ENCODE measurements at regions not wholly inside any gene's neighbourhood (a gene's known extent, or its start where the extent isn't known, plus 50 kb on each side); places are given as distances from the start of the nearest gene placed in this dataset.

DNA sequence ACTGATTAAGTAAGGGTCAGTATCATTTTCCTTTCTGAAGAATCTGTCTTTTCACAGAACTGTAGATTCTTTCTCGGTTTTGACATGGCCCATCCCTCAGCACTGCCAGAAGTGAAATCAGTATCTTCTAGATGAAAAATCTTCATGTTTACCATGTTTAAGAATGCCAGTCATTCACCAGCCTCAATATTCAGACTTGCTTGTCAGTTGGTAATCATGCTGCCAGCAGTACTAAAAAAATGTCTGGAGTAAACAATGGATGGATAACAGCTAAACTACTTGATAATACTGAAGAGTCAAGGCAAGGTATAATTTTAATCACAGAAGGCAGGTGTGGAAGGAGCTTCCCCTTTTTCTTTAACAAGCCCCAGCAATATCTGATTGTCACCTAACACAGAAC, 306.8 kb upstream of the DMAC1 start:
- Histone ChIP-seq H3K27ac (no peak overlapping the region), H3F3A (ENCODE audit: insufficient read depth) (no peaks in the 10 kb centered on the region), H3K4me2 (ENCODE audit: unreplicated experiment) (no peak overlapping the region), H3K9me2 (ENCODE audit: insufficient read depth) (no peaks in the 10 kb centered on the region), H3K4me1 (ENCODE audit: insufficient read depth) (no peaks in the 10 kb centered on the region), H3K79me2 (ENCODE audit: insufficient read depth) (no peaks in the 10 kb centered on the region), H3K4me3 (no peak overlapping the region), H3K27me3 (replicated peaks; ENCODE audit: insufficient read depth) (no peaks in the 10 kb centered on the region), H3K9me3 (ENCODE audit: low read depth) (peaks cover 3% of the 10 kb centered on the region), H3K36me3 (ENCODE audit: low read depth) (no peaks in the 10 kb centered on the region), H4K20me1 (ENCODE audit: insufficient read depth) (no peaks in the 10 kb centered on the region), H3K9ac (no peak overlapping the region), H2AFZ (no peak overlapping the region)
- 3 to 10% methylated on average over 1 of the region's 1 CpG for WGBS, 2 experiments (ENCODE audit: low coverage in 1 of 2, low lambda C conversion rate in 2 of 2, missing lambda C conversion rate in 2 of 2)
- in situ Hi-C loops (cut with MboI): no loop called here
- TF ChIP-seq EZH2phosphoT487 (IDR thresholded peaks at IDR 0.05; ENCODE audit: insufficient read depth, low read depth) (no peak), EZH2 (IDR thresholded peaks at IDR 0.05; ENCODE audit: insufficient read depth, poor library complexity, severe bottlenecking) (no peak)
- DNase-seq: no peak

- Histone ChIP-seq H2AFZ (no peak overlapping the region), H3K4me2 (ENCODE audit: unreplicated experiment) (no peak overlapping the region), H3K36me3 (ENCODE audit: low read depth) (no peaks in the 10 kb centered on the region), H3K9me2 (ENCODE audit: insufficient read depth) (no peaks in the 10 kb centered on the region), H4K20me1 (ENCODE audit: insufficient read depth) (no peaks in the 10 kb centered on the region), H3K4me1 (ENCODE audit: insufficient read depth) (no peaks in the 10 kb centered on the region), H3K4me3 (no peak overlapping the region), H3F3A (ENCODE audit: insufficient read depth) (no peaks in the 10 kb centered on the region), H3K79me2 (ENCODE audit: insufficient read depth) (no peaks in the 10 kb centered on the region), H3K27ac (no peak overlapping the region), H3K27me3 (replicated peaks; ENCODE audit: insufficient read depth) (no peaks in the 10 kb centered on the region), H3K9ac (no peak overlapping the region), H3K9me3 (ENCODE audit: low read depth) (peaks cover 2% of the 10 kb centered on the region)
- DNase-seq: no peak
- in situ Hi-C loops (cut with MboI): no loop called here
- 0 to 3% methylated on average over 2 of the region's 2 CpGs for WGBS, 2 experiments (ENCODE audit: low coverage in 1 of 2, low lambda C conversion rate in 2 of 2, missing lambda C conversion rate in 2 of 2)
- TF ChIP-seq EZH2phosphoT487 (IDR thresholded peaks at IDR 0.05; ENCODE audit: insufficient read depth, low read depth) (no peak), EZH2 (IDR thresholded peaks at IDR 0.05; ENCODE audit: insufficient read depth, poor library complexity, severe bottlenecking) (no peak)
Measured at GRCh38 chr9:8101607-8102006, 302.0 kb upstream of the DMAC1 start.

- no peak overlapping the region for H3K27ac ChIP-seq
- no peaks in the 10 kb centered on the region for H4K20me1 ChIP-seq (ENCODE audit: insufficient read depth)
- H2AFZ ChIP-seq: no peak overlapping the region
- no peaks in the 10 kb centered on the region for H3K27me3 ChIP-seq (replicated peaks; ENCODE audit: insufficient read depth)
- H3K79me2 ChIP-seq (ENCODE audit: insufficient read depth): no peaks in the 10 kb centered on the region
- H3K9me2 ChIP-seq (ENCODE audit: insufficient read depth): no peaks in the 10 kb centered on the region
- no peak overlapping the region for H3K4me3 ChIP-seq
- no peaks in the 10 kb centered on the region for H3K36me3 ChIP-seq (ENCODE audit: low read depth)
- TF ChIP-seq EZH2phosphoT487 (IDR thresholded peaks at IDR 0.05; ENCODE audit: insufficient read depth, low read depth) (no peak), EZH2 (IDR thresholded peaks at IDR 0.05; ENCODE audit: insufficient read depth, poor library complexity, severe bottlenecking) (no peak)
- no peaks in the 10 kb centered on the region for H3K9me3 ChIP-seq (ENCODE audit: low read depth)
- no peak for DNase-seq
- in situ Hi-C loops (cut with MboI): no loop called here
- no peak overlapping the region for H3K4me2 ChIP-seq (ENCODE audit: unreplicated experiment)
- no peak overlapping the region for H3K9ac ChIP-seq
- no peaks in the 10 kb centered on the region for H3F3A ChIP-seq (ENCODE audit: insufficient read depth)
- H3K4me1 ChIP-seq (ENCODE audit: insufficient read depth): no peaks in the 10 kb centered on the region
- WGBS, 2 experiments (ENCODE audit: low coverage in 1 of 2, low lambda C conversion rate in 2 of 2, missing lambda C conversion rate in 2 of 2): 55 to 57% methylated on average over 4 of the region's 4 CpGs
Measured at GRCh38 chr9:8096091-8096490, 296.5 kb upstream of the DMAC1 start.

- H3K9me3 ChIP-seq (ENCODE audit: low read depth): no peaks in the 10 kb centered on the region
- no peaks in the 10 kb centered on the region for H4K20me1 ChIP-seq (ENCODE audit: insufficient read depth)
- TF ChIP-seq EZH2phosphoT487 (IDR thresholded peaks at IDR 0.05; ENCODE audit: insufficient read depth, low read depth): no peak
- no peak for TF ChIP-seq EZH2 (IDR thresholded peaks at IDR 0.05; ENCODE audit: insufficient read depth, poor library complexity, severe bottlenecking)
- H3K4me2 ChIP-seq (ENCODE audit: unreplicated experiment): no peak overlapping the region
- H3K4me1 ChIP-seq (ENCODE audit: insufficient read depth): no peaks in the 10 kb centered on the region
- no peak overlapping the region for H3K9ac ChIP-seq
- H3K36me3 ChIP-seq (ENCODE audit: low read depth): no peaks in the 10 kb centered on the region
- in situ Hi-C loops (cut with MboI): no loop called here
- no peak overlapping the region for H2AFZ ChIP-seq
- H3K9me2 ChIP-seq (ENCODE audit: insufficient read depth): no peaks in the 10 kb centered on the region
- no peak for DNase-seq
- no peaks in the 10 kb centered on the region for H3K27me3 ChIP-seq (replicated peaks; ENCODE audit: insufficient read depth)
- no peaks in the 10 kb centered on the region for H3F3A ChIP-seq (ENCODE audit: insufficient read depth)
- H3K4me3 ChIP-seq: no peak overlapping the region
- no peak overlapping the region for H3K27ac ChIP-seq
- H3K79me2 ChIP-seq (ENCODE audit: insufficient read depth): no peaks in the 10 kb centered on the region
- 25 to 26% methylated on average over 3 of the region's 3 CpGs for WGBS, 2 experiments (ENCODE audit: low coverage in 1 of 2, low lambda C conversion rate in 2 of 2, missing lambda C conversion rate in 2 of 2)
Measured at GRCh38 chr9:8095672-8096086, 296.1 kb upstream of the DMAC1 start.

GRCh38 chr9:8088477-8088876, 288.9 kb upstream of the DMAC1 start:
- no peak for TF ChIP-seq EZH2phosphoT487 (IDR thresholded peaks at IDR 0.05; ENCODE audit: insufficient read depth, low read depth)
- in situ Hi-C loops (cut with MboI): no loop called here
- no peak overlapping the region for H3K9ac ChIP-seq

More at GRCh38 chr9:8088477-8088876, 288.9 kb upstream of the DMAC1 start:
- Histone ChIP-seq H3K27ac (no peak overlapping the region), H3K4me1 (ENCODE audit: insufficient read depth) (no peaks in the 10 kb centered on the region), H3K27me3 (replicated peaks; ENCODE audit: insufficient read depth) (no peaks in the 10 kb centered on the region), H3K9me3 (ENCODE audit: low read depth) (no peaks in the 10 kb centered on the region), H4K20me1 (ENCODE audit: insufficient read depth) (no peaks in the 10 kb centered on the region), H3K79me2 (ENCODE audit: insufficient read depth) (no peaks in the 10 kb centered on the region), H3K36me3 (ENCODE audit: low read depth) (no peaks in the 10 kb centered on the region), H3F3A (ENCODE audit: insufficient read depth) (no peaks in the 10 kb centered on the region), H3K9me2 (ENCODE audit: insufficient read depth) (no peaks in the 10 kb centered on the region), H2AFZ (no peak overlapping the region), H3K4me2 (ENCODE audit: unreplicated experiment) (no peak overlapping the region), H3K4me3 (no peak overlapping the region)
- DNase-seq: no peak
